ENCODE measurements at regions not wholly inside any gene's neighbourhood (a gene's known extent, or its start where the extent isn't known, plus 50 kb on each side); places are given as distances from the start of the nearest gene placed in this dataset.
"Not testable (repeated sequence)": the region's sequence is repeated elsewhere in the genome, so short reads cannot be mapped to it uniquely, and the experiment has no call there.

DNA sequence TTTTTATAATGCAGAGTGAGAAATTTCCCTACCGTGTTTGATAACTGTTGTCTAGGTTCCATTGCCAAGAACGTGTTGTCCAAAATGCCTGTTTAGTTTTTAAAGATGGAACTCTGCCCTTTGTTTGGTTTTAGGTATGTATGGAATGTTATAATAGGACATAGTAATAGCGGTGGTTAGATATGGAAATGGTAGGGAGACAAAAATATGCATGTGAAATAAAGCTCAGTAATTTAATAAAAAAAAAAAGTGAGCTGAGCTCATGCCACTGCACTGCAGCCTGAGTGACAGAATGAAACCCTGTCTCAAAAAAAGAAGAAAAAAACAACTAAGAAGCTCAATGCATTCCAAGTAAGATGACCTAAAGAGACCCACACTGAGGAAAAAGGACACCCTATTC, 72.9 kb downstream of the ZNF783 start:
- no peak for ATAC-seq
- Mint-ChIP-seq H3K36me3 (no peaks in the 10 kb centered on the region), H3K27ac (no peak overlapping the region), H3K9me3 (peaks cover 0 to 5% of the 10 kb centered on the region in 2 donors)
- DNase-seq (ENCODE audit: low spot score in 2 of 2) = no peak

DNA sequence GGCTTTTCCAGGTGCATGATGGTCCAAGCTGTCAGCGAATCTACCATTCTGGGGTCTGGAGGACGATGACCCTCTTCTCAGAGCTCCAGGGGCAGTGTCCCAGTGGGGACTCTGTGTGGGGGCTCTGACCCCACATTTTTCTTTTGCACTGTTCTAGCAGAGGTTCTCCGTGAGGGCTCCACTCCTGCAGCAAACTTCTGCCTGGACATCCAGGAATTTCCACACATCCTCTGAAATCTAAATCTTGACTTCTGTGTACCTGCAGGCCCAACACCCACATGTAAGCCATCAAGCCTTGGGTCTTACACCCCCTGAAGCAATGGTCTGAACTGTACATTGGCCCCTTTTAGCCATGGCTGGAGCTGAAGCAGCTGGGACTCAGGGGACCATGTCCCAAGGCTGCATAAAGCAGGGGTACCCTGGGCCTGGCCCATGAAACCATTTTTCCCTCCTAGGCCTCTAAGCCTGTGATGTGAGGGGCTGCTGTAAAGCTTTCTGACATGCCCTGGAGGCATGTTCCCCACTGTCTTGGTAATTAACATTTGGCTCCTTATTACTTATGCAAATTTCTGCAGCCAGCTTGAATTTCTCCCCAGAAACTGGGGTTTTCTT, 86.9 kb downstream of the ZNF783 start:
- peaks cover 19 to 27% of the 10 kb centered on the region in 2 donors for H3K9me3 Mint-ChIP-seq
- peaks cover 28 to 30% of the 10 kb centered on the region in 2 donors for H3K36me3 Mint-ChIP-seq
- no peak for DNase-seq (ENCODE audit: low spot score in 2 of 2)
- no peak for ATAC-seq
- H3K27ac Mint-ChIP-seq = no peak overlapping the region

DNA sequence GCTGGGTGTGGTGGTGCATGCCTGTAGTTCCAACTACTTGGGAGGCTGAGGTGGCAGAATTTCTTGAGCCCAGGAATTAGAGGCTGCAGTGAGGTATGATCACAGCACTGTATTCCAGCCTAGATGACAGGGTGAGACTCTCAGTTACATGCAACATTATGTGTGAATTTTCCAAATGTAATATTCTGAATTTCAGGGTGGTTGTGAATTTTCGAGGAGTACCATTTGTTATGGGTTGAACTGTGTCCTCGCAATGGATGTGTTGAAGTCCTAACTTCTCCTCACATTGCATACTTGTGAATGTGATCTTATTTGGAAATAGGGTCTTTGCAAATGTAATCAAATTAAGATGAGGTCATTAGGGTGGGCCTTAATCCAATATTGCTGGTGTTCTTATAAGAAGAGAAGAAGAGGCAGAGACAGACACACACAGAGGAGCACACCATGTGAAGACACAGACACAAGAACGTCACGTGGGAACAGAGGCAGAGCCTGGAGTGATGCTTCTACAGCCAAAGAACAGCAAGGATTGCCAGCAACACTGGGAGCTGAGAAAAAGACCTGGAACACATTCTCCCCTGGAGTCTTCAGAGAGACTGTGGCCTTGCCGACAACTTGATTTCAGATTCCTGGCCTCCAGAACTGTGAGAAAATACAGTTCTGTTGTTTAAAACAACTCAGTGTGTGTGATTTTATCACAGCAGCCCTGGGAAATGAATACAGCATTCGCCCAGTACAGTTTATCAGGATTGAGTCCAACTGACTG, 91.9 kb downstream of the ZNF783 start:
- ATAC-seq = no peak
- Mint-ChIP-seq H3K27ac (no peak overlapping the region), H3K36me3 (peaks cover 7 to 11% of the 10 kb centered on the region in 2 donors), H3K9me3 (peaks cover 7 to 8% of the 10 kb centered on the region in 2 donors)
- no peak for DNase-seq (ENCODE audit: low spot score in 2 of 2)

DNA sequence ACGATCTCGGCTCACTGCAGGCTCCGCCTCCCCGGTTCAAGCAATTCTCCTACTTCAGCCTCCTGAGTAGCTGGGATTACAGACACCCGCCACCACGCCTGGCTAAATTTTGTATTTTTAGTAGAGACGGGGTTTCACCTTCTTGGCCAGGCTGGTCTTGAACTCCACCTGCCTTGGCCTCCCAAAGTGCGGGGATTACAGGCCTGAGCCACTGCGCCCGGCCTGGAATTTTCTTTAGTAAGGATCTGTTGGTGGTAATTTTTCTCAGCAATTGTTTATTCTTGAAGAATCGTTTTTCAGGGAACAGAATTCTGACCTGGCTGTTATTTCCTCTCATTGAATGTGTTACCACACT, 93.0 kb downstream of the ZNF783 start:
- ATAC-seq; H3K27ac Mint-ChIP-seq; H3K9me3 Mint-ChIP-seq; H3K36me3 Mint-ChIP-seq; DNase-seq (ENCODE audit: low spot score in 2 of 2): not testable (repeated sequence)

DNA sequence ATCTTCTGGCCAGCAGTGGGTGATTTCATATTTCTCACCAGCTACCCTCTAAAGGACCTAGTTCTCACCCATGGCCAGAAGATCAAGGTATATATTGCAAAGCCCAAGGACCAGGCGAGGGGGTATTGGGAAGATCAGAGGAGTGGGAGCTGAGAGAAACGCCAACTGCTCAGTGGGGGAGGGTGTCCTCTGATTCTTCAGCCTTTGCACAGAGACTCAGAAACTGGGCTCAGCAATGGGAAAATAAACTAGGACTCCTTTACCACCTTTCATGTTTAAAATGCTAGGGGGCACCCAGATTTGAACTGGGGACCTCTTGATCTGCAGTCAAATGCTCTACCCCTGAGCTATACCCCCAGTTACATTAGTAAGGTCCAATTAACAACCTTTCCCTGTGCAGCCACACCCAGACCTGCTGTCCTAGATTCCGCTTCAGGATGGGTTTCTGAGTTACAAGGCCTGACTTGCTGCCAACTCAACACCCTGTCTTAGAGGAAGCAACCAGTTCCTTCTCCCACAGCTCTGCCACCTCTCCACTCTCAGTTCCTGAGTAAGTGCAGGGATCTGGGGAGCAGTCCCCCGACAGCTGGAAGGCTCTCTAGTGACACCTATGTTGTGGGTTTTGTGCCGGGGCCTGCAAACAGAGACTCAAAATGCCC, 93.5 kb downstream of the ZNF783 start:
- no peaks in the 10 kb centered on the region for H3K36me3 Mint-ChIP-seq
- peak overlapping the region in 1 of 2 donors; percentile 48 for H3K27ac Mint-ChIP-seq
- peak in 1 of 2 donors; percentile 49 for ATAC-seq
- no peak for DNase-seq (ENCODE audit: low spot score in 2 of 2)
- peaks cover 0 to 4% of the 10 kb centered on the region in 2 donors for H3K9me3 Mint-ChIP-seq

DNA sequence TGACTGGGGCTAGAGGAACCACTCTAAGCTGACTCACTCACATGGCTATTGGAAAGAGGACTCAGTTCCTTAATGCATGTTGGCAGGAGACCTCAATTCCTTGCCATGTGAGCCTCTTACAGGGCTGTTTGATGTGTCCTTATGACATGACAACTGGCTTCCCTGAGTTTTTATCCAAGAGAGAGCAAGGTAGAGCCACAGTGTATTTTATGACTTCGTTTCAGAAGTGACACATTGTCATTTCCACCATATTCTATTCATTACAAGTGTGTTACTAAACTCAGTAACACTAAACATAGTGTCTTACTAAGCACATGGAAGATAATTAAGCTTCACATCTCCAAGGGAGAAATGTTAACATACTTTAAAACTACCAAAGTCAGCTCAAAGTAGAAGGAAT, 98.2 kb downstream of the ZNF777 start:
- Mint-ChIP-seq H3K27ac (no peak overlapping the region), H3K9me3 (peaks cover 9 to 10% of the 10 kb centered on the region in 2 donors), H3K36me3 (peaks cover 0 to 6% of the 10 kb centered on the region in 2 donors)
- ATAC-seq (no peak), DNase-seq (ENCODE audit: low spot score in 2 of 2) (no peak)

DNA sequence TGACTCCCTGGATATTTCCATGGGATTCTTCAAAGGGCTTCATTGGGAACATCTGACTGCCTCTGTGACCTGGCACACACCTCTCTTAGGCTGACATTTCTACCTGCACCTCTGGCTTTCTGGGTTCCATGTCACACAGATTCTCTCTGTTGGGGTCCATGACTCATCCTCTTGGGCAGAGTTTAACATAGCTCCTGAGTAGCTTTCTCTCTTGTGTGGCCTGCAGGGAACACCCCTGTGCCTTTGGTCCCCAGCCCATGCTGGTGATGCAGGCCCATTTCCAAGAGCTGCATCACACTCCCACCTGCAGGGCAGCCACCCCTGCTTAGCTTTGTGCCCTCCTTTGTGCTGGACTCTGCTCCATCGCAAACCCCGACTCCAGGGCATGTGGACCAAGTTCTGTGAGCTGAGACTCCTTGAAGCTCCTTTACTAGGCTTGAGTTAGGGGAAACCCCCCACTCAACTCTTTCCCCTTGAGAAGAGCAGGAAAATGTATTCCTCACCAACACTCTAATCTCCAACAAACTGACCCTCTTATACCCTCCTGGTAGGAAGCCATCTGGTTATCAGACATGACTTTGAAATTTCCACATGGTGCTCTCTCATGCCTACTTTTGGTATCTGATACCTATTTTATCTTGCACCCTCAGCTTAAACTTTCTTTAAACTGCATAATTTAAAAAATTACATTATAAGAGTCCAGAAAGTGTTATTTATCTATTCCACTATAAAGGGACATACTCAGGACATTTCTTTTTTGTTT, 93.3 kb downstream of the ZNF777 start:
- no peak overlapping the region for H3K27ac Mint-ChIP-seq
- peaks cover 11 to 12% of the 10 kb centered on the region in 2 donors for H3K9me3 Mint-ChIP-seq
- DNase-seq (ENCODE audit: low spot score in 2 of 2) (no peak), ATAC-seq (peak in 1 of 2 donors; percentile 69)
- peaks cover 7 to 13% of the 10 kb centered on the region in 2 donors for H3K36me3 Mint-ChIP-seq

DNA sequence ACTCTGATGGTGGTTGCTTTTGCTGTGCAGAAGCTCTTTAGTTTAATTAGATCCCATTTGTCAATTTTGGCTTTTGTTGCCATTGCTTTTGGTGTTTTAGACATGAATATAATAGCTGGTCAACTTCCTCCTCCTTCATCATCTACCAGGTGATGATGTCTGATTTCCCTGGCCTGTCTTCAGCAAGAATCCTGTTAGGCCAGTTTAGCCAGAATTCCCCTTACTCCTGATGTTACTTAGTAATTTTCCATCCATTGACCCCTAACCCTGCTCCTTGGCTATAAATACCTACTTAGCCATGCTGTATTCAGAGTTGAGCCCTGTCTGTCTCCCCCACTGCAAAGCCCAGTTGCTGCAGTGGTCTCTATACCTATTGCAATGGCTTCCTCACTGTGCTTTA, 91.4 kb downstream of the ZNF777 start:
- ATAC-seq = no peak
- peaks cover 10 to 19% of the 10 kb centered on the region in 2 donors for H3K9me3 Mint-ChIP-seq
- DNase-seq (ENCODE audit: low spot score in 2 of 2) = no peak
- peaks cover 13 to 21% of the 10 kb centered on the region in 2 donors for H3K36me3 Mint-ChIP-seq
- H3K27ac Mint-ChIP-seq = no peak overlapping the region

DNA sequence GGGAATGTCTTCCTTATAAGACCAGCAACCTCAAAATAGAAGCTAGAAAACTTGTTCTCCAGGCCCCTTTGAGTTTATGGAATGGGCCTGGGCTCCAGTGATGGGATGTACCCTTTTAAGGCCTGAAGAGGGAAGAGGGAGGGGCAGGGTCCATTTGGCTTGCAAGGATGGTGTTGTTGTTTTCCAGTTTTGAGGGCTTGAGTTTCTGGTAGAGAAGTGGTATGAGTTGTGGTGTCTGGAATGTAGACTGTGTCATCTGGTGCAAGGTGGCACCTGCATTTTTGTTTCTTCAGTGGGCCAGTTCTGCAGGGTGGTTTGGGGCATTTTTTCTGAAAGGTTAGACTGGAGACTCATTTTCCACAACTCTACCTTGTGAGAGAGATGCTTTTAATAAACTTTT, 90.1 kb downstream of the ZNF777 start:
- Mint-ChIP-seq H3K9me3 (peaks cover 10 to 18% of the 10 kb centered on the region in 2 donors), H3K36me3 (peaks cover 13 to 21% of the 10 kb centered on the region in 2 donors), H3K27ac (no peak overlapping the region)
- ATAC-seq = no peak
- no peak for DNase-seq (ENCODE audit: low spot score in 2 of 2)

DNA sequence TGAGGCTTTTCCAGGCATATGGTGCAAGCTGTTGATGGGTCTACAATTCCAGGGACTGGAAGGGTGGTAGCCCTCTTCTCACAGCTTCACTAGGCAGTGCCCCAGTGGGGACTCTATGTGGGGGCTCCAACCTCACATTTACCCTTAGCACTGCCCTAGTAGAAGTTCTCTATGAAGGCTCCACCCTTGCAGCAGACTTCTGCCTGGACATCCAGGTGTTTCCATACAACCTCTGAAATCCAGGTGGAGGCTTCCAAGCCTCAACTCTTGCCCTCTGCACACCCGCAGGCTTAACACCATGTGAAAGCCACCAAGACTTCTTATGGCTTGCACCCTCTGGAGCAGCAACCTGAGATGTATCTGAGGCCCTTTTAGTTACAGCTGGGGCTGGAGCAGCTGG, 87.8 kb downstream of the ZNF777 start:
- ATAC-seq (no peak), DNase-seq (ENCODE audit: low spot score in 2 of 2) (no peak)
- Mint-ChIP-seq H3K27ac (no peak overlapping the region), H3K9me3 (peaks cover 10 to 18% of the 10 kb centered on the region in 2 donors), H3K36me3 (peaks cover 13 to 21% of the 10 kb centered on the region in 2 donors)

DNA sequence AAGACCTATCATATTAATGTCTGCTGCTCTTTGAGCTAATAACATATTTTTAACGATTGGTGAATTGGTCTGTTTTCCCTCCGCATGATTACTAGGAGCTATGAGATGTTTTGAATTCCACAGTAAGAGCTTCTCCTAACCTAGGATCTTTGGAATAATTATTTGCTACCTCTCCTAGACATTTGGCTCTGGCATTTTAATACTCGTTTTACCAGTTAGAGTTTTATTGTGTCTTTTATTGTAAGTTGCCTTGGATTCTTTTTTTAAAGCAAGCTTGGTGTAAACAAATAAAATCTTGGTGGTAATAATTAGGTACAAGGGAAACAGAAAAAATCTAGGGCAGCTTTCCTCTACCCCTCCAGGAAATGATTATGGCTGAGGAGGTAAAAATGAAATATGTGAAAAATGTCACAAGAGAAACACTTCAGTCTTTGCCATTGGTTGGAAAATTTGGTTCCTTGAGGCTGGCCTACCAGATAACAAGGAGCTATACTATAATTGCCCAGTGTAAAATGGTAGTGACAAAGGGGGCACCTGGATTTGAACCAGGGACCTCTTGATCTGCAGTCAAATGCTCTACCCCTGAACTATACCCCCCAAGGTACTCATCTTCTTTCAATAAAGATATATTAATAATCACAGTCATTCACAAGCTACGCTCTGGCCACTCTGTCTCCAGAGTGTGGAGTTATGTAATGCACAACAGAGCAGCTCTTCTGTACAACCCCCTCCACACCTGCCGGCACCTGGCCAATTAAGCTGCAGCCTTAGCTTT, 85.4 kb downstream of the ZNF777 start:
- DNase-seq (ENCODE audit: low spot score in 2 of 2) = no peak
- peaks cover 18 to 27% of the 10 kb centered on the region in 2 donors for H3K9me3 Mint-ChIP-seq
- no peak for ATAC-seq

DNA sequence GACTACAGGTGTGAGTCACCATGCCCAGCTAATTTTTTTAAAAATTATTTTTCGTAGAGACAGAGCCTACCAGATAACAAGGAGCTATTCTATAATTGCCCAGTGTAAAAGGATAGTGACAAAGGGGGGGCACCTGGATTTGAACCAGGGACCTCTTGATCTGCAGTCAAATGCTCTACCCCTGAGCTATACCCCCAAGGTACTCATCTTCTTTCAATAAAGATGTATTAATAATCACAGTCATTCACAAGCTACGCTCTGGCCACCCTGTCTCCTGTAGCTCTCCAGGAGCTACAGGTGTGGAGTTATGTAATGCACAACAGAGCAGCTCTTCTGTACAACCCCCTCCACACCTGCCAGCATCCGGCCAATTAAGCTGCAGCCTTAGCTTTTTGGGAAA, 83.5 kb downstream of the ZNF777 start:
- ATAC-seq (no peak), DNase-seq (ENCODE audit: low spot score in 2 of 2) (no peak)
- H3K27ac Mint-ChIP-seq = no peak overlapping the region
- peaks cover 17 to 22% of the 10 kb centered on the region in 2 donors for H3K36me3 Mint-ChIP-seq
- peaks cover 15 to 25% of the 10 kb centered on the region in 2 donors for H3K9me3 Mint-ChIP-seq

More for the DNA sequence above, 85.4 kb downstream of the ZNF777 start:
- Mint-ChIP-seq H3K36me3 (peaks cover 19 to 23% of the 10 kb centered on the region in 2 donors), H3K27ac (no peak overlapping the region)

DNA sequence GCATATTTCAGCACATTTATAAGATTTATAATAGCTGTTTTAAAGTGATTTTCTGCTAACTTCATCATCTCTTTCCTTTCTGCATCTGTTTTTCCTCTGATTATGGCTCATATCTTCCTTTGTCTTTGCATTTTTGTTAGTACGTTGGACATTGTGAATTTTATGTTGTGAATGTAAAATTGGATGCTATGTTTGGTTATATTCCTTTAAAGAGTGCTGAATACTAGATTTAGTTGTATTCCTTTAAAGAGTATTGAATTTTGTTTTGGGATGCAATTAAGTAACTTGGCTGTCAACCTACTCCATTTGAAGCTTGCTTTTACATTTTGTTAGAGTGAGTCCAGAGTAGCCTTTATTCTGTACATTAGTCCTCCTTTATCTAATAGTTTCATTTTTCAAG, 81.2 kb downstream of the ZNF777 start:
- Mint-ChIP-seq H3K36me3 (peaks cover 6 to 10% of the 10 kb centered on the region in 2 donors), H3K9me3 (peaks cover 9 to 12% of the 10 kb centered on the region in 2 donors), H3K27ac (no peak overlapping the region)
- no peak for DNase-seq (ENCODE audit: low spot score in 2 of 2)
- ATAC-seq = no peak

DNA sequence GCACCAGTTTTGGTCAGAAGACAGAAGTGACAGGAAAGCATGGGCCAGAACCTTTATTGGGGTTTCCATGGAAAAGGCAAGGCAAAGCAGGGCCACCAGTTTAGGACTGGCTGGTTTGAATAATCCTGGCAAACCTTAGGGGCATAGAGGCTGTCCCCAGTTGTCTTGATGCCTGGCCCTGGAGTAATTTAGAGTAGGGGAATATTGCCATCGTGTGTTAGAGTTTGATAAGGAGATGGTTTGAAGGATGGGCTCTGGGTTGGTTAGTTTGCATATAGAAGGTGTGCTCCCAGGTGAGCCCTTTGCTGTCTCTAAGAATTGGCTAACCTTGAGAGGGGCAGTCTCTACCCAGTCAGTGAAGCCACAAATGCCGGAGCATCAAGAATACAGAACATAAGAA, 79.6 kb downstream of the ZNF777 start:
- H3K36me3 Mint-ChIP-seq = peaks cover 6 to 10% of the 10 kb centered on the region in 2 donors
- DNase-seq (ENCODE audit: low spot score in 2 of 2) = no peak
- H3K9me3 Mint-ChIP-seq = peaks cover 9 to 12% of the 10 kb centered on the region in 2 donors
- no peak overlapping the region for H3K27ac Mint-ChIP-seq
- ATAC-seq = no peak
